ENCODE measurements at regions not wholly inside any gene's neighbourhood (a gene's known extent, or its start where the extent isn't known, plus 50 kb on each side); places are given as distances from the start of the nearest gene placed in this dataset.

GRCh38 chr3:187464682-187465081, 96.5 kb downstream of the RTP4 start:
- intact Hi-C loops (cut with DNase I; ENCODE audit: low total_unique reads): no loop called here
- TF ChIP-seq POLR2AphosphoS5 (IDR thresholded peaks at IDR 0.05) (no peak), CTCF (IDR thresholded peaks at IDR 0.05) (no peak), POLR2A (IDR thresholded peaks at IDR 0.05) (no peak)
- H3K27me3 ChIP-seq: no peaks in the 10 kb centered on the region

DNA sequence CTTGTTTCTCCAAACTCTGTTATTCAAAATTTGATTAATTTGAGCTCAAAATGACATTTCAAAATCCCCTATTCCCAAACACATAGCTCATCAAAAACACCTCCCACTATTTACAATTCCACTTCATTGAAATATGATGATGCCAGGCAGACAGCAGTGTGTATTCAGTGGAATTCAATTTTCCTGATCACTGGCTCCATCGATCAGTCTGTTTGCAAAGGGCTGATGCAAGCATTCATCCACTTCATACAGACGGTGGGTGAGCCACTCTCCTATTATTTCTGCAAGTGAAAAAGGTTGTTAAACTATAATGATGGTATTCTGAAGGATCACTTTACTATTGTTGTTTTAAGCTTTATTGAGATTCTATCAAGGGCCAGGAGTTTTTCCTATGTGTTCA, 90.7 kb downstream of the RTP4 start:
- Histone ChIP-seq H3K9me3 (no peaks in the 10 kb centered on the region), H3K4me3 (no peak overlapping the region), H3K4me1 (no peaks in the 10 kb centered on the region), H3K36me3 (no peaks in the 10 kb centered on the region), H3K27ac (no peak overlapping the region), H3K27me3 (no peaks in the 10 kb centered on the region)
- intact Hi-C loops (cut with DNase I; ENCODE audit: low total_unique reads): no loop called here
- DNase-seq (ENCODE audit: low spot score in 2 of 2): no peak
- TF ChIP-seq POLR2A (IDR thresholded peaks at IDR 0.05): no peak
- no peak for TF ChIP-seq CTCF (IDR thresholded peaks at IDR 0.05)
- no peak for TF ChIP-seq POLR2AphosphoS5 (IDR thresholded peaks at IDR 0.05)

More at GRCh38 chr3:187464682-187465081, 96.5 kb downstream of the RTP4 start:
- no peak for DNase-seq (ENCODE audit: low spot score in 2 of 2)
- H3K36me3 ChIP-seq: no peaks in the 10 kb centered on the region
- H3K9me3 ChIP-seq: no peaks in the 10 kb centered on the region
- H3K4me3 ChIP-seq: no peak overlapping the region
- no peak overlapping the region for H3K27ac ChIP-seq
- H3K4me1 ChIP-seq: no peaks in the 10 kb centered on the region

- TF ChIP-seq CTCF (IDR thresholded peaks at IDR 0.05) (no peak), POLR2AphosphoS5 (IDR thresholded peaks at IDR 0.05) (no peak), POLR2A (IDR thresholded peaks at IDR 0.05) (no peak)
- H3K4me3 ChIP-seq: no peak overlapping the region
- intact Hi-C loops (cut with DNase I; ENCODE audit: low total_unique reads): no loop called here
- H3K27ac ChIP-seq: no peak overlapping the region
- H3K4me1 ChIP-seq: no peaks in the 10 kb centered on the region
- H3K27me3 ChIP-seq: no peaks in the 10 kb centered on the region
- DNase-seq (ENCODE audit: low spot score in 2 of 2): no peak
- H3K36me3 ChIP-seq: no peaks in the 10 kb centered on the region
- no peaks in the 10 kb centered on the region for H3K9me3 ChIP-seq
These were observed 90.2 kb downstream of the RTP4 start for GRCh38 chr3:187458383-187458782.

- Histone ChIP-seq H3K27me3 (no peaks in the 10 kb centered on the region), H3K36me3 (no peaks in the 10 kb centered on the region), H3K27ac (no peak overlapping the region), H3K4me3 (no peak overlapping the region), H3K9me3 (no peaks in the 10 kb centered on the region), H3K4me1 (no peaks in the 10 kb centered on the region)
- intact Hi-C loops (cut with DNase I; ENCODE audit: low total_unique reads): no loop called here
- peak in 1 of 2 donors; percentile 50 for DNase-seq (ENCODE audit: low spot score in 2 of 2)
- TF ChIP-seq CTCF (IDR thresholded peaks at IDR 0.05): no peak
- no peak for TF ChIP-seq POLR2AphosphoS5 (IDR thresholded peaks at IDR 0.05)
- no peak for TF ChIP-seq POLR2A (IDR thresholded peaks at IDR 0.05)
These were observed 88.1 kb downstream of the RTP4 start for GRCh38 chr3:187456250-187456649.

DNA sequence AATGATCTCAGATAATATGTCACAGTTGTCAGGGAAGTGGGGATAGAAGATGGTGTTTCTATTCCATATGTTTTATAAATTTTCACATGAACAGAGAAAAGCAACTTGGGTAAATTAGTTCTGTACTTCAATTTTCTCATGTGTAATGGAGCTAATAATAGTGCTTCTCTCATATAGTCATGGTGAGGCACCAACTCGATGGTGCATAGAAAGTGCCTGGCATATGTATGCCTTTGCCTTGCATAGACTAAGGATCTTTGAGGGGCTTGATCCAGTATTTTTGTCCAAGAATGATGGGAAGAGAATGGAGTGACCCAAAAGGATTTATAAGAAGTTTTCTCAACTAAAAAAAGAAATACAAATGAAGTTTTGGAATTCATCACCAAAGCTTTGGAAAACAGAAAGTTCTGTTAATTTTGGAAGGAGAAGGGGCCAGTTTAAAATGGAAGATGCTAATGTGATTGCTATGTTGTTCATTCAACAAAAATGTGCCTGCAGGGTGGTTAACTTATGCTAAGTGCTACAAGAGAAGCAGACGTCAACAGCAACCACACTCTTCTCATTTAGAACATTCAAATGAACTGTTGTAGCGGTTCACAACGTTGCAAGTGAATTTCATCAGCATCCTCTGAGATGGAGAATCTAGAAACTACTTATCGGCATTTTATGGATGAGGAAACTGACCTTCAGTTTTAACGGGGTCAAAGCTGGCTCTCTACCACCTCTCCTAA, 86.1 kb downstream of the RTP4 start:
- H3K4me3 ChIP-seq: no peak overlapping the region
- H3K27me3 ChIP-seq: no peaks in the 10 kb centered on the region
- TF ChIP-seq CTCF (IDR thresholded peaks at IDR 0.05): no peak
- TF ChIP-seq POLR2AphosphoS5 (IDR thresholded peaks at IDR 0.05): no peak
- TF ChIP-seq POLR2A (IDR thresholded peaks at IDR 0.05): no peak
- no peak for DNase-seq (ENCODE audit: low spot score in 2 of 2)
- H3K9me3 ChIP-seq: no peaks in the 10 kb centered on the region
- intact Hi-C loops (cut with DNase I; ENCODE audit: low total_unique reads): no loop called here
- H3K36me3 ChIP-seq: no peaks in the 10 kb centered on the region
- H3K4me1 ChIP-seq: no peaks in the 10 kb centered on the region
- no peak overlapping the region for H3K27ac ChIP-seq
